Activated T-cell treated with anti-CD3 and anti-CD28 coated beads, Interleukin-2, amount 50 U/mL, for 48 hours (primary cell): ENCODE measurements at regions not wholly inside any gene's neighbourhood (a gene's known extent, or its start where the extent isn't known, plus 50 kb on each side); places are given as distances from the start of the nearest gene placed in this dataset.
"Not testable (repeated sequence)": the region's sequence is repeated elsewhere in the genome, so short reads cannot be mapped to it uniquely, and the experiment has no call there.

Experiments
- DNase-seq, 2 experiments: peaks; one replicate each; pipeline ENCODE4 v3.0.0-alpha.2; 2020

DNA sequence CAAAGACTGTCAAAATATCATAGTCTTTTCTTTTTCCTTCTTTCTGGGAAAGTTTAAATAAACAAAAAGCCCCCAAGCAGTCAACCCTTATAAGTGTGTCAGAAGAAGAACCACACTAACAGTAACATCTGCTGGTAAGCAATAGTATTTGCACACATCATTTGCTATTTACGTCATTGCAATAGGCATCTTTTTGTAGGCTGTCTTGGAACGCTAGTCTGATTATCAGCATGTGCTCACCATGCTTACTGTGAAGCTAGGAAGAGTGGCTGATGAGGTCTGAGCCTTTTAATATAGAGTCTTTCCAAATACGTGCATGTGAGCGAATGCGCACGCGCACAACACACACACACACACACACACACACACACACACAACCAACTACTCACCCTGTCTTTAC, 599.0 kb upstream of the TPK1 start:
- no peak for DNase-seq

DNA sequence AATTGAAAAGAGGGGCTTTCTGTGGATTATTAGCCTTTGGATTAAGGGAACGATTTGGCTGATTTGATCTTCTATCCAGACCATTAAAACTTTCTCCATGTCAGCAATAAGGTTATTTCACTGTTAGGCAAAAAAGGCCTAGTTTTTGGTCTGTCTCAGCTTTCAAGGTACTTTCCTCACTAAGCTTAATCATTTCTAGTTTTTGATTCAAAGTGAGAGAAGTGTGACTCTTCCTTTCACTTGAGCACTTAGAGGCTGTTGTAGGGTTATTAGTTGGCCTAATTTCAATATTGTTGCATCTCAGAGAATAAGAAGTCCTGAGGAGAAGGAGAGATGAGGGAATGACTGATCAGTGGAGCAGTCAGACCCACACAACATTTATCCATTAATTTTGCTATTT, 596.0 kb upstream of the TPK1 start:
- DNase-seq = no peak

DNA sequence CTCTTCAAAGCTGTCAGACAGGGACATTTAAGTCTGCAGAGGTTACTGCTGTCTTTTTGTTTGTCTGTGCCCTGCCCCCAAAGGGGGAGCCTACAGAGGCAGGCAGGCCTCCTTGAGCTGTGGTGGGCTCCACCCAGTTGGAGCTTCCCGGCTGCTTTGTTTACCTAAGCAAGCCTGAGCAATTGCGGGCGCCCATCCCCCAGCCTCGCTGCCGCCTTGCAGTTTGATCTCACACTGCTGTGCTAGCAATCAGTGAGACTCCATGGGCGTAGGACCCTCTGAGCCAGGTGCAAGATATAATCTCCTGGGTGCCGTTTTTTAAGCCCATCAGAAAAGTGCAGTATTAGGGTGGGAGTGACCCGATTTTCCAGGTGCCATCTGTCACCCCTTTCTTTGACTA, 582.6 kb upstream of the TPK1 start:
- not testable (repeated sequence) for DNase-seq

DNA sequence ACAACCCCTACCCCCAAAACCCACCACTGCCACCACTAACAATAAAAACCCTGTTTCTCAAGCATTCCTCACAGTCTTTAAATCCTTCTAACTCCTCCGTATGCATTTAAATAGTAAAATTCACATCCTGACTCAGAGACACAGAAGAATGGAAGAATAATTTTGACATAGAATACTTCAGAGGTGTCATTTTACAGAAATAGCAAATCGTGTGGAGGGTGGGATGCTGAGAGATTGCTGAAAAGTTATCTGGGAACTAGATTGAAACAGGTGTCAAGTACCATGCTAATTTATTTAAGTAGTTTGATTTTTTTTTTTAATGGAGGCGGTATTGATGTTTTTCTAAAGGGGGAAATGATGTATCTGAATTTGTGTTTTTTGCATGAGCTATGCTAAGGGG, 575.2 kb upstream of the TPK1 start:
- DNase-seq = no peak

DNA sequence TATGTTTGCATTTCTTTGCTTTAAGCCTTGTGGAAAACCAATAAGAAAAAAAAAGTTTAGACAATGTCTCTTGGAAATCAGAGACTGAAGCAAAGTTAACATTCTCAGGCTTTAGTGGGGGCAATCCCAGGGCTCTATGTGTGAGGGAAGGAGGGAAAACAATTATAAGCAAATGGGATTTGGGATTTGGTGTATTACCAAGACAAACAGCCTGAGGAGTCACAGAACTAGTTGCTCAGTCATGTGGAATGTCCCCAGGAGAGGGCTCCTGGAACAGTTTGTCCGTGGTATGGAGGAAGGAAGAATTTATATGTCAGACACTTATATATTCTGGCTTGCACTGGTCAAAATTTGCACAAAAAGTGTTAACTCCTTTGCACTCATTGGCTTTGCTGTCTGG, 562.9 kb upstream of the TPK1 start:
- no peak for DNase-seq

DNA sequence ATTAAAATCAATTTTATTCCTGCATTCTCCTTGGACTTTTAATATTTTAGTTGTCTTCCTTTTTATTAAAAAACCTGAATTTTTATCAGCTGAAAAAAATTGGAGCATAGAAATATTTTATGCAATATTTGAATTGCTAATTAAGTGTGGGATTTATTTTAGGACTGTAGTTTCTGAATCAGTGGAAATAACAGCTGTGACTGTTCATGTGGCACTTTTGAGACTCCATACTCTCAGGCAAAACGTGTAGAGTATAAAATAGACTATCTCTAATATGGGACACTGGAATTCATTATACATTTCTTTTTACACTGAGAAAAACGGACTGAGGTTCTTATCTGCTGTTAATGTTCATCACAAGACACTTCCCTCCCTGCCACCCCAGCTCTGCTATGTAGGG, 558.3 kb upstream of the TPK1 start:
- no peak for DNase-seq

DNA sequence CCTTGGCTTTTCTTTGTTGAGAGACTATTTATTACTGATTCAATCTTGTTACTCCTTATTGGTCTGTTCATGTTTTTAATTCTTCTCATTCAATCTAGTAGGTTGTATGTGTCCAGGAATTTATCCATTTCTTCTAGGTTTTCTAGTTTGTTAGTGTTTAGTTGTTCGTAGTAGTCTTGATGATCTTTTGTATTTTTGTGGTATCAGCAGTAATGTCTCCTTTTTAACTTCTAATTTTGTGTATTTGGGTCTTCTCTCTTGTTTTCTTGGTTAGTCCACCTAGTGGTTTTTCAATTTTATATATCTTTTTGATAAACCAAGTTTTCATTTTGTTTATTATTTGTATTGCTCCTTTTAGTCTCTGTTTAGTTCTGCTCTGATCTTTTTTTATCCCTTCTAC, 546.9 kb upstream of the TPK1 start:
- no peak for DNase-seq

DNA sequence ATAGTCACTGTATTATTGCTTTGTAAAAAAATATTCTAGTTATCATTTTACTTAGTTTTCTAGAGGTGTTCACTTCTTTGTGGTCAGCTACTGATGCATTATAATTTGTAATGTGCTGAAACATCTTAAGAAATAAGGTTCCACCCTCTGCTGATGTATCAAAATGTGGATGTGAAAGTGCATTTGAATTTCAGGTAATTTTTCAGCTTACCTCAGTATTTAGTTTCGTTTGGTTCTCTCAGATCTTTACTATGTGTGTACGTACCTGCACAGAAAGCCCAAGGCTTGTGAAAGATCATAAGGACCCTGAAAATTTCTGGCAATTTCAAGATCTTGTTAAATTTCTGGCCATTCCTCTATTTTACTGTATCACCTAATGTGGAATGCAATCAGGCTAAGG, 542.3 kb upstream of the TPK1 start:
- DNase-seq = no peak

DNA sequence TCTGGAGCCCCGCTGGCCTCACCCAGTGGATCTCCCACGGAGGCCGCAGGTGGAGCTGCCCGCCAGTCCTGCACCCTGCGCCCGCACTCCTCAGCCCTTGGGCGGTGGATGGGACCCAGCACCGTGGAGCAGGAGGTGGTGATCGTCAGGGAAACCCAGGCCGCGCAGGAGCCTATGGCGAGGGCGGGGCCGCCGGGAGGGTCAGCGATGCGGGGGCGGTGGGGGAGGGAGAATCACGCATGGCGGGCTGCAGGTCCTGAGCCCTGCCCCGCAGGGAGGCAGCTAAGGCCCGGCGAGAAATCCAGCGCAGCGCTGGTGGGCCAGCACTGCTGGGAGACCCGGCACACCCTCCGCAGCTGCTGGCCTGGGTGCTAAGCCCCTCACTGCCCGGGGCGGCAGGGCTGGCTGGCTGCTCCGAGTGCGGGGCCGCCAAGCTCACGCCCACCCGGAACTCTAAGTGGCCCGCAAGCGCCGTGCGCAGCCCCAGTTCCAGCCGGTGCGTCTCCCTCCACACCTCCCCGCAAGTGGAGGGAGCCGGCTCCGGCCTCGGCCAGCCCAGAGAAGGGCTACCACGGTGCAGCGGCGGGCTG, 524.8 kb upstream of the TPK1 start:
- DNase-seq = no peak

DNA sequence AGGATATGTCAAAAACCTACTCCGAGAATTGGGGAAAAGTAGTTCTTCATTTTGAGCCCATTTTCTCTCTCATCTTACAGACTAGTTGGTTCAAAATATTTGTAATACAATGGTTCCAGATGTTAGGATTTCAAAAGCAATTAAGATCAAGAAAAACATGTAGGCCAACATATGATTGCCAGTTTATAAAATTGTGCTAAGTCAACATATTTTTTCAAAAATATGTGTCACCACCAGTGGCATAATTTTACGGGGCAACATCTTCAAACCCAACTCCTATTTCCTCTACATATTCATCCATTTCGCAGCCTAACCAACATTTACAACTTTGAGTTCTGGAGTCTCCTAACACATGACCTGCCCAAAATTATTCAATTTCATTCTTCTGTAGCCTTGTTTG, 514.5 kb upstream of the TPK1 start:
- DNase-seq = no peak

DNA sequence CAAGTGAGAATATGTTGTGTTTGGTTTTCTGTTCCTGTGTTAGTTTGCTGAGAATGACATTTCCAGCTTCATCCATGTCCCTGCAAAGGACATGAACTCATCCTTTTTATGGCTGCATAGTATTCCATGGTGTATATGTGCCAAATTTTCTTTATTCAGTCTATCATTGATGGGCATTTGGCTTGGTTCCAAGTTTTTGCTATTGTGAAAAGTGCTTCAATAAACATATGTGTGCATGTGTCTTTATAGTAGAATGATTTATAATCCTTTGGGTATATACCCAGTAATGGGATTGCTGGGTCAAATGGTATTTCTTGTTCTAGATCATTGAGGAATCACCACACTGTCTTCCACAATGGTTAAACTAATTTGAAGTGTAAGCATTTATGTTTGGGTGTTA, 513.6 kb upstream of the TPK1 start:
- DNase-seq = not testable (repeated sequence)

DNA sequence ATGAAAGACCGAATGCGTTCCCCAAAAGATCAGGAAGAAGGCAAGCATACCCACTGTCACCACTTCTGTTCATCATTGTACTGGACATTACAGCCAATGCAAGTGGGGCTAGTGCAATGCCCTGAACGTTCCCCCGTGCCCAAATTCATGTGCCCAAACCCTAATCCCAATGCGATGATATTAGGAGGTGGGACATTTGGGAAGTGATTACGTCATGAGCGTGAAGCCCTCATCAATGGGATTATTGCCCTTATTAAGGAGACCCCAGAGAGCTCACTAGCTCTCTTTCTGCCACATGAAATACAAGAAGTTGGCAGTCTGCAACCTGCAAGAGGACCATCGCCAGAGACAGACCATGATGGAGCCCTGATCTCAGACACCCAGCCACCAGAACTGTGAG, 511.4 kb upstream of the TPK1 start:
- no peak for DNase-seq

DNA sequence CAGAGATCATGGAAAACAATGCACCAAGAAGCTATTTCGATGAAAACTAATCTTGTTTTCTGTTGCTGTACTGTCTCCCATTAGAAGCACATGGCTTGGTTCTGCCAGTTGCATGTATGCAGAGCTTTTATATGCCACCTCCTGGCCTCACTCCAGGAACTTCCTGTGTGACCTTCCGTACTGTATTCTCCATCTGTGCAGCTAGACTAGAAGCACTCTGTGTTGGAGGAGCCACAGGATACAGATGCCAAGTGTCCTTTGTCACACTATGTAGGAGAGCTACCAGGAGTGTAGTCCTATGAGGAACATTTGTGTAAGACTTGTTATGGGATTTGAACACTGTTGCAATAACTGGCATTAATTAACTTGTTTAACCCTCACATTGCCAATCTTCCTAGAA, 503.5 kb upstream of the TPK1 start:
- no peak for DNase-seq

DNA sequence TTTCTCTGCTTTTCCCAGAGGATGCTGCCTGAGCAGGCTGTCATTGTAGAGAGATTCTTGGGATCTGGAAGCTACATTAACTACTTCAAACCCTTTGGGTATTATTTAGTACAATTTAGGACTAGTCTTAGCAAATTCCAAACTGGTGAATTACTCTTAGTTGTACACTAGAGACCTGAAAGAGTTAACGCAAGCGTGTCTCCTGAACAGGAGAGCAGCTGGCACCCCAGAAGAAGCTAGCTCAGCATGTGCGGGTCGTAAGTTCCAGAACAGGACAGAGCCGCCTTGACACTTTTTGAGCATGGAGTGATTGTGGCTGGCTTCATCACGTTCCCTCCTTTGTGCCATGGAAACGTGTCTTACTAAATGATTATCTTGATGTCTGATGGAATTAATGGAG, 495.7 kb upstream of the TPK1 start:
- no peak for DNase-seq

DNA sequence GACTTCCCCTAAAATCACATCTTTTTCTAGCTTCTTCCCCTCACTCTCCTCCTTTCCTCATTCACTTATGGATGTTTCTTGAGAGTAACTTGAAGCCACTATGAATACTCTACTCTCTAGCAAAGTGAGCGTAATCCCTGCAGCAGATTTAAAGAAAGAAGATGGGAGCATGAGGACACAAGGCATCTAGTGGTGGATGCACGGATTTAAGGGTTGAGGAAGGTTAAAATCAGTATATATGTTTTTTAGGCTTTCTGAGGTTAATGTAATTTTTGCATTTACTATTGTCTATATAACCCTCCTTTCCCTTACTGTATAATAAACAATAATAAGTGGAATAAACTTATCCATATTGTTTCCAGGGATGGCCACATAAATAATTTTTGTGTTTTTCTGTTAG, 495.2 kb upstream of the TPK1 start:
- DNase-seq = no peak

DNA sequence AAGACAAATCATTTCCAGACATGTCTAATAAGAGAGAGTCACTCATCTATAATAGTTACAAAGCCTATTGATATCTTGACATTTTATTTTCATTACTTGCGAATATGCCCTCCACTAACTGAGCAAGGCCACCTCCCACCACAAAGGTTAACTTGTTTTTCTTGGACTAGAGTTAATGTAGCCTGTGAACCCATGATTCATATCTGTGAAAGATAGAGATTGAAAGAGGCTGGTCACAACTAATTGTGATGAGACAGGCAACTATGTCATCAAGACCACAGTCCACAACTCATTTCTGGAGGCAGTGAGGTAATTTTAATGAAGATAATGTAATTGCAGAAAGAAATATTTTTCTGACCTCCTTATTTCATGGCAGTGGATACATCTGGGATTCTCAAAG, 491.8 kb upstream of the TPK1 start:
- DNase-seq = no peak

DNA sequence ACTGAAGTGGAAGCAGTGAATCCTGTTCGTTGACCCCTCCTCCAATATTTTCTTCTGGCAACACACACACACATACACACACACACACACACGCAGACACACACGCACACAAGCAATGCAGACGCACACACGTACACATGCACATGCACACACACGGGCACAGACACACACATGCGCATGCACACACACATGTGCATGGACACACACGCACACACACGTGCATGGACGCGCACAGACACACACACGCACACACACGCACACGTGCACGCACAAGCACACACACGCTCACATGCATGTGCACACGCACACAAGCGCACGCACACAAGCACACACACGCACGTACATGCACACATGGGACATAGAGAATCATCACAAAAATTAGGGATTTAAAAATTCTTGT, 488.2 kb upstream of the TPK1 start:
- no peak for DNase-seq

DNA sequence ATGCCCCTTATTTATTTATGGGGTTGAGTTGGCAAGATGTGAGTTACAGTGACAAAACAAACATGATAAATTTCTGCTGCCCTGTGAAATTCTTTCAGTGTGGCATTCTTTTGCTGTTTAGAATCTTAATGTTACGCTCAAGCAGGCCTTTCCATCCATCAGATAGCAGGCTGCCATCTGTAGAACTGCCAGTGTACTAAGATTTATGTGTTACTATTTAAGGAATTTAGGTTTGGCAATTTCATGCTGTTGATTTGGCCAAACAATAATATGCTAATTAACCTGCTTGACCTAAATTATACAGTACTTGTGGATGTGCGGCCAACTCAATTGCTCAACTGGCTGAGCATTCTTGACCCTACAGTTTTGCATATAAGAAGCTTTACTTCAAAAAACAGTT, 477.7 kb upstream of the TPK1 start:
- DNase-seq = no peak

DNA sequence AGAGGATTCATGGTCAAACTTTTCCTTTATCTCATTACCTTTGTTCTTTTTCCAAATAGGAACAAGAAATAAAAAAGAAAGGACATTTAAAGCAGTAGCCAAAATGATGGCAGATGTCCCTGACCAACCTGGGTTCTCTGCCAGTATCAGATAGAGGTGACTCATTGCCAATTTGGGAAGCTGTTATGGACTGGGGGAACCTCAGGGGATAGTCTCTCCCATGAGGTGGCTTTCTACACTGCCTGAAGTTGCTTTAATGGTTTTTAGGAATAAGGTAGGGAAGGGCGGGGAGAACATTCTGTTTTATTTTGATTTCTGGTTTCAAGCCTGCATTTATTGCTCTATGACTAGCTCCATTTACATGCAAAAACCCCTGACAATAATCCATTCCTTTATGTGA, 457.9 kb upstream of the TPK1 start:
- no peak for DNase-seq

DNA sequence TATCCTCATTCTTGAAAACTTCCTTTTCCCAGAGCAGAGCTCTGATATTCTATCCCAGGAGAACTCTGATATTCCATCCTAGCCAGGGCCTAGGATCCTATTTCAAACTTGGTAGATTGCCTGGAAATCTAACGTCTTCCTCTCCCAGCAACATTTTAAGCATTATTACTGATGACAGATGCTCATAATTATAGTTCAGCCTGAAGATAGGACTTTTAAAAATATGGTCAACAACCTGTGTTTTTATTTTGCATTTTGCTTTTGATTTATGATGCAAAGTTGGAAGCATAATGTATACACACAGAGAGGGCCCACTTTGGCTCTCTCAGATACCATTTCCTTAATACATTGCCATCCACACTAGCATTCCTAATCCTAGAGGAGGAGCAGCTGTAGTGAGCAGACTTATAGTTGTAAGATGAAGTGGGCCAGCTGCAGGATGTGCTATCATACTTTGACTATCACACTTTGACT, 457.4 kb upstream of the TPK1 start:
- no peak for DNase-seq

DNA sequence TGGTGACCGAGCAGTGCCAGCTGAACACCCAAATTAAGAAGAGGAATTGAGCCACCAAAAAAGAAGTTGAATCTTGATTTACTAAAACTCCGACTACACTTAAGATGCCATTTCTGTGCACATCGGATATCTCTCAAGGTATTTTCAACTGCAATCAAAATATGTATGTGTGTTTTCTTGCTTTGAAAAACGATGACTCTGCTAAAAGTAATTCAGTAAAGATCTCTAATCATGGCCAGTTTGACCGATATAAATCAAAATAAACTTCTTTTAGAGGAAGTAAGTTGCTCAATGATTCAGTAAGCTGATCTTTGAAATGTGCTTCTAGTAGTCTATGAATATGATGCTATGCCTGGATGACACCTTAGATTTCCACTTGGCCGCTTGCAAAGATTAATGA, 453.5 kb upstream of the TPK1 start:
- no peak for DNase-seq

DNA sequence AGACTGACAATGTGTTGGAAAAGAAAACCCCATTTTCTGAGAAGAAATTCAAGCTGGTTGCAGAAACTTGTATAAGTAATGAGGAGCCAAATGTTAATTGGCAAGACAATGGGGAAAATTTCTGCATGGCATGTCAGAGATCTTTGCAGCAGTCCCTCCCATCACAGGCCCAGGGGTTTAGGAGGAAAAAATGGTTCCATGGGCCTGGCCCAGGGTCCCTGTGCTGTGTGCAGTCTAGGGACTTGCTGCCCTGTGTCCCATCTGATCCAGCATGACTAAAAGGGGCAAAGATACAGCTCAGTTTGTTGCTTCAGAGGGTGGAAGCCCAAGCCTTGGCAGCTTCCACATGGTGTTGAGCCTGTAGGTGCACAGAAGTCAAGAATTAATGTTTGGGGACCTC, 440.3 kb upstream of the TPK1 start:
- no peak for DNase-seq

DNA sequence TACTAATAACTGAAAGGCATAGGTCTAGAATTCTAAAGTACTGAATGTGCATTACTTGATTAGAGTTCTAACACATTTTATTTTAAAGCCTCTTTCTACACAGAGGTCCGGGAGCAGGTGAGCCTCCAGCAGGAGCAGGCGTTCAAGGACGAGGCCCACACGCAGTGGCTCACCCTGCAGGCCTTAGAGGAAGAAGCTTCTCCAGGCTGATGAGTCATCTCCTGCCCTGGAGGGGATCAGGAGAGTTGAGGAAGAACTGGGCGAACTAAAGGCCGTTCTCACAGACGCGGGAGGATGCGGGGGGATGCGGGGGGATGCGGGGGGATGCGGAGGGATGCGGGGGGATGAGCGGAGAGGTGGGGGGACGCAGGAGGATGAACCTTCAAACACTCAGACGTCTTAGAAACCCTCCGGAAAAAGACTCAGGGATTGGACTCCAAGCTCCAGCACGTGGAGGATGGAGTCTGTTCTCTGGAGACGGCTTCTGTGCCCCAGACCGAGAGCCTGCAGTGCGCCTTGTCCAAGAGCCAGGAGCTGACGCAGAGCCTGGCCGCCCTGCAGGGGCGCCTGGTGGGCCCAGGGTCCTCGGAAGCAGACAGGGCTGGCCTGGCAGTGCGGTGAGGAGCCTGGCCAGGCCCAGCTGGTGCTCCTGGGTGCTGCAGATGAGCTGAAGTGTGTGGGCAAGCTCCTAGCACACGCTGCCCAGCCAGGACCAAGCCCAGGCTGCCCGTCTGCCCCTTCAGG, 433.7 kb upstream of the TPK1 start:
- DNase-seq = no peak

DNA sequence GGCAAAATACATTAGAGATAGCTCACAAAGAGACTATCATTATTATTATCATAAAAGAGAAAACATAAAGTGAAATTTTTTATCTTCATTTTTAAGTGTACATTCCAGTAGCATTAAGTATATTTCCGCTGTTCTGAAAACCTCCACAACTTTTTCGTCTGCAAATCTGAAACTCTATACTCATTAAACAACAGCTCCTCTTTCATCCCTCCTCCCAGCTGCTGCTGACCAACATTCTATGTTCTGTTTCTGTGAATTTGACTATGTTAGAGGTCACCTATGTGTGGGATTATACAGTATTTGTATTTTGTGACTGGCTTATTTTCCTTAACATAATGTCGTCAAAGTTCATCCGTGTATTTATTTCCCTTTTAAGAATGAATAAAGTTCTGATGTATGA, 429.3 kb upstream of the TPK1 start:
- no peak for DNase-seq

DNA sequence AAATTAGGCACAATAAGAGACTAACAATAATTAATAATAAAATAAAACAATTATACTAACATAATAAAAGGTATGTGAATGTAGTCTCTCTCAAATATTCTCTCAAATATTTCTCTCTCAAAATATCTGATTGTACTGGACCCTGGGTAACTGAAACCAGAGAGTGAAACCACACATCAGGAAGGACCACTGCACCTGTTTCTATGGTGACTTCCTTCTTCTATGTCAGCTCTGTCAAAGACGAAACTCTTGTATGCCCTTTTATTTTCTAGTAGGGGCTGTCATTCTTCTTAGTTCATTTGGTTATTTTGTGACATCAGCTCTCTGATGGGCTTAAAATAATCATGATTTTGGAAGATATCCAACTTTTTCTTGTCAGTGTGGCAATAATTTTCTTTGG, 428.0 kb upstream of the TPK1 start:
- no peak for DNase-seq
